GM23248 (cell line): ENCODE measurements at regions not wholly inside any gene's neighbourhood (a gene's known extent, or its start where the extent isn't known, plus 50 kb on each side); places are given as distances from the start of the nearest gene placed in this dataset. TPM values are rescaled to one million over a fixed set of nuclear protein-coding genes. Genes with fewer than 3 reads are reported as not detected.
"Not testable (repeated sequence)": the region's sequence is repeated elsewhere in the genome, so short reads cannot be mapped to it uniquely, and the experiment has no call there.

Experiments used
- DNase-seq: peaks from one replicate; pipeline ENCODE4 v3.0.0-alpha.2; 2015
- H2AFZ ChIP-seq: fragments of 200-600 bp; sonication (generic); 2 replicates; pipeline ENCODE4 v1.6.1; 2016; ENCODE audit warnings: antibody characterized with exemption
- H3F3A ChIP-seq: fragments of 200-600 bp; sonication (generic); 2 replicates; pipeline ENCODE4 v1.6.1; 2016; ENCODE audit warnings: mild to moderate bottlenecking, antibody characterized with exemption, mixed run types; ENCODE audit not compliant: insufficient read depth
- H3K27ac ChIP-seq: fragments of 200-600 bp; sonication (generic); 2 replicates; pipeline ENCODE4 v1.5.1; 2016; ENCODE audit warnings: mild to moderate bottlenecking
- H3K27me3 ChIP-seq: fragments of 200-600 bp; sonication (generic); replicated peaks from 2 replicates; pipeline ENCODE4 v1.6.1; 2016; ENCODE audit warnings: mild to moderate bottlenecking; ENCODE audit not compliant: insufficient read depth
- H3K36me3 ChIP-seq: fragments of 200-600 bp; sonication (generic); 2 replicates; pipeline ENCODE4 v1.6.1; 2016; ENCODE audit warnings: low read depth, mild to moderate bottlenecking
- H3K4me1 ChIP-seq: fragments of 200-600 bp; sonication (generic); 2 replicates; pipeline ENCODE4 v1.6.1; 2016; ENCODE audit warnings: mild to moderate bottlenecking; ENCODE audit not compliant: insufficient read depth
- H3K4me2 ChIP-seq: fragments of 200-600 bp; sonication (generic); one replicate; pipeline ENCODE4 v1.6.1; 2016; ENCODE audit warnings: mild to moderate bottlenecking; ENCODE audit not compliant: unreplicated experiment
- H3K4me3 ChIP-seq: fragments of 200-600 bp; sonication (generic); 2 replicates; pipeline ENCODE4 v1.5.1; 2016; ENCODE audit warnings: mild to moderate bottlenecking
- H3K79me2 ChIP-seq: fragments of 200-600 bp; sonication (generic); 2 replicates; pipeline ENCODE4 v1.6.1; 2016; ENCODE audit warnings: mild to moderate bottlenecking; ENCODE audit not compliant: insufficient read depth
- H3K9ac ChIP-seq: fragments of 200-600 bp; sonication (generic); 2 replicates; pipeline ENCODE4 v1.6.1; 2016; ENCODE audit warnings: mild to moderate bottlenecking
- H3K9me2 ChIP-seq: fragments of 200-600 bp; sonication (generic); 2 replicates; pipeline ENCODE4 v1.6.1; 2016; ENCODE audit warnings: mixed run types, mild to moderate bottlenecking, moderate library complexity; ENCODE audit not compliant: insufficient read depth
- H3K9me3 ChIP-seq: fragments of 200-600 bp; sonication (generic); one replicate; pipeline ENCODE4 v1.6.1; 2017; ENCODE audit warnings: low read depth
- H4K20me1 ChIP-seq: fragments of 200-600 bp; sonication (generic); 2 replicates; pipeline ENCODE4 v1.6.0; 2016; ENCODE audit not compliant: insufficient read depth
- WGBS, 2 experiments: methylation state at CpG; one replicate each; pipeline ENCODE4 v1.1.6; 2015 to 2017; ENCODE audit warnings: low lambda C conversion rate in 2 of 2, low coverage in 1 of 2; ENCODE audit errors: missing lambda C conversion rate in 2 of 2; 5-methylcytosine and 5-hydroxymethylcytosine counted together
- in situ Hi-C: fragments of 300-500 bp; cut with MboI; formaldehyde crosslinking; loops from 2 replicates; pipeline ENCODE4 v1.15.0; 2020
- small RNA-seq: library from RNA; depleted of rRNA; stranded (forward); fragments of <200 nt; gene quantifications from one replicate; pipeline ENCODE3, GENCODE V24; 2014; ENCODE audit warnings: low read depth, low replicate concordance

DNA sequence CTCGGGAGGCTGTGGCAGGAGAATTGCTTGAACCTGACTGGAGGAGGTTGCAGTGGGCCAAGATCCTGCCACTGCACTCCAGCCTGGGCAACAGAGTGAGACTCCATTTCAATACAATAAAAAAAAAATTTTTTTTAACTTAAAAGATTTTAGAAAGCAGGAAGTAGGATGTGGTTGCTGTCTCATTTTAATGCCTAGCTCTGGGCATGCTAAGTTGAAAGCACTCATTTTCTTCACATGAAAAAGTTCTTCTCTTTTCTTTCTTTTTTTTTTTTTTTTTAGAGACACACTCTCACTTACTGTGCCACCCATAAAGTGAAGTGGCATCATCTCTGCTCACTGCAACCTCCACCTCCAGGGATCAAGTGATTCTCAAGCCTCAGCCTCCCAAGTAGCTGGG lies 58.4 kb upstream of the PPIAL4F start:
- in situ Hi-C loops, H3K27me3 ChIP-seq, H3K4me1 ChIP-seq, H2AFZ ChIP-seq, H4K20me1 ChIP-seq, H3K4me2 ChIP-seq, H3F3A ChIP-seq, H3K4me3 ChIP-seq, H3K27ac ChIP-seq, H3K9me2 ChIP-seq, DNase-seq, H3K9me3 ChIP-seq, H3K9ac ChIP-seq, H3K79me2 ChIP-seq, H3K36me3 ChIP-seq: not testable (repeated sequence)
- WGBS, 2 experiments = 27% methylated on average over 1 of the region's 1 CpG; no CpG with 5 or more reads in 1 of the 2 experiments

DNA sequence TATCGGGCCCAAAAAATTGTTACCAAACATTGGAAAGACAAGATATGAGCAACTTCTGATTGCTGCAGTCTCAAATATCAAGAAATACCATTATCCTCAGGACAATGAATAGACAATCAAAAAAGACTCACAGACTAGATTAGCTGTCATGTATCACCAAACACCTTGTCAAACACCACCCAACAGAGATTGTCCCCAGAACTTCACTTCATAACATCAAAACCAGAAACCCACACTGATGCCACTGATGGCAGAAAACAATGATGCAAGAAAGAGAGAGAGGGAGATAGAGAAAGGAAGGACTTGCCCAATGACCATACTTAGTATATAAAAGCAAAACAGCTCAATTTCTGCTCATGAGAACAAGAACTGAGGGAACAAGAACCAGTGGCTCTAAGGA lies 56.0 kb upstream of the PPIAL4F start:
- H3K27ac ChIP-seq, H3K4me3 ChIP-seq, H3K9me2 ChIP-seq, H3K4me2 ChIP-seq, DNase-seq, H3K4me1 ChIP-seq, H3K27me3 ChIP-seq, H3K9ac ChIP-seq, H3F3A ChIP-seq, in situ Hi-C loops, H2AFZ ChIP-seq, H4K20me1 ChIP-seq, H3K9me3 ChIP-seq, H3K79me2 ChIP-seq, H3K36me3 ChIP-seq: not testable (repeated sequence)
- 91 to 100% methylated on average over 1 of the region's 1 CpG for WGBS, 2 experiments

DNA sequence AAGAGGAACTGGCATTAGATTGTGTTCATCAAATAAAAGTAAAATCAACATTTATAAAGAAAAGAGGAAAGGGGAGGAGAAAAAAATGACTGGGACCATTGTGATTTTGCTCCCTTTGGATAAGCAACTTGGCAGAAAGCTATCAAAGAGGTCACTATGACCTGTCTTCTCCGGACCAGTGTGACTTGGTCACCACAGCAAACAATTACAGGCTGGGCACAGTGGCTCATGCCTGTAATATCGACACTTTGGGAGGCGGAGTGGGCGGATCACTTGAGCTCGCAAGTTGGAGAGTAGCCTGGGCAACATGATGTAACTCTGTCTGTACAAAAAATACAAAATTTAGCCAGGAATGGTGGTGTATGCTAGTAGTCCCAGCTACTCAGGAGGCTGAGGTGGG lies 55.5 kb upstream of the PPIAL4F start:
- H4K20me1 ChIP-seq, H3K36me3 ChIP-seq, H3K9me3 ChIP-seq, H3K79me2 ChIP-seq, H3K4me2 ChIP-seq, H3K27me3 ChIP-seq, H3K4me1 ChIP-seq, H2AFZ ChIP-seq, in situ Hi-C loops, H3K27ac ChIP-seq, H3K9me2 ChIP-seq, H3K9ac ChIP-seq, H3K4me3 ChIP-seq, DNase-seq, H3F3A ChIP-seq: not testable (repeated sequence)
- WGBS, 2 experiments = 33 to 34% methylated on average over 4 to 5 of the region's 5 CpGs

DNA sequence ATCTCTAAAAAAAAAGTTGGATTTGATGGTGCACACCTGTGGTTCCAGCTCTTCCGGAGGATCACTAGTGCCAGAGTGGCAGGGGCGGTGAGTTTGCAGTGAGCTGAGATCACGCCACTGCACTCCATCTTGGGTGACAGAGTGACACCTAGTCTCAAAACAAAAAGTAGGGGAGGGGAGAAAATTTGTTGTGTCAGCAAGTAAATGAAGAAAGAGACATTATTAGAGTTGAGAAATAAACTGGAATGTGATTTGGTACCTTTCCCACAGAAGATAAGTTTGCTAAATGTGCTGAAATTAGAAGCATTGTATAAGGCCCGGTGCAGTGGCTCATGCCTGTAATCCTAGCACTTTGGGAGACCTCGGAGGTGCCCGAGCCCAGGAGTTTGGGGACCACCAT lies 54.0 kb upstream of the PPIAL4F start:
- H3K9ac ChIP-seq, H3K27ac ChIP-seq, H3K4me2 ChIP-seq, in situ Hi-C loops, H2AFZ ChIP-seq, H3F3A ChIP-seq, DNase-seq, H3K4me1 ChIP-seq, H3K4me3 ChIP-seq, H4K20me1 ChIP-seq, H3K79me2 ChIP-seq, H3K9me2 ChIP-seq, H3K27me3 ChIP-seq, H3K36me3 ChIP-seq, H3K9me3 ChIP-seq: not testable (repeated sequence)
- 76 to 86% methylated on average over 6 of the region's 6 CpGs for WGBS, 2 experiments

DNA sequence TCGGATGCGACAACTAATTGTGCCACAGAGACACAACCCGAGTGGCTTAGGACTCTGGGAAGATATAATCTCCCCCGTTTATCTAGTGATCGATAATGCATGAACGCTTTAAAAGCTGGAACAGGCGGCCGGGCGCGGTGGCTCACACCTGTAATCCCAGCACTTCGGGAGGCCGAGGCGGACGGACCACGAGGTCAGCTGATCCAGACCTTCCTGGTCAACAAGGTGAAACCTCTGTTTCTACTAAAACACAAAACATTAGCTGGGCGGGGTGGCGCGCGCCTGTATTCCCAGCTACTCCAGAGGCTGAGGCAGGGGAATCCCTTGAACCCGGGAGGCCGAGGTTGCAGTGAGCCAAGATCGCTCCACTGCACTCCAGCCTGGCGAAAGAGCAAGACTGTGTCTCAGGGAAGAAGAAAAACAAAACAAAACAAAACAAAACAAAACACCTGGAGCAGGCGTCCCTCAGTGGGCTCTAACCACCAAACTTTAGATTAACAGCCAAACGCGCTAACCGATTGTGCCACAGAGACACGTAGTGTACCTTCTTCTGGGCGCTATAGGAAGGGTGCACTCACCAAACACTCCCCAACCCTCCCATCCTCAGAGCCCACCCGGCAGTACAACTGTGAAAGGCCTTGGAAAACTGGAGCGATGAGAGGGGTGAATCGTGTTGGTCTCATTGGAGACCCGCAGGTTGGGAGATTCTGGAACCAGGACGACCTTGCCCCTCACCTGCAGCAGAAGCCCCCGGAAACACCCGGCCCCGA lies 53.3 kb upstream of the PPIAL4F start:
- H3F3A ChIP-seq, H3K79me2 ChIP-seq, H3K36me3 ChIP-seq, H3K27me3 ChIP-seq, H3K4me2 ChIP-seq, H3K9ac ChIP-seq, H2AFZ ChIP-seq, H3K9me3 ChIP-seq, H3K27ac ChIP-seq, in situ Hi-C loops, H4K20me1 ChIP-seq, H3K9me2 ChIP-seq, DNase-seq, H3K4me1 ChIP-seq, H3K4me3 ChIP-seq: not testable (repeated sequence)
- 68 to 71% methylated on average over 27 to 33 of the region's 37 CpGs for WGBS, 2 experiments

Small RNAs in the stretch of these regions (small RNA-seq; reads per million reads assigned to genes)
- not detected for gene RF00003
